OCI-LY7 (cell line): ENCODE measurements at regions not wholly inside any gene's neighbourhood (a gene's known extent, or its start where the extent isn't known, plus 50 kb on each side); places are given as distances from the start of the nearest gene placed in this dataset.

ENCODE experiments used
- BruUV-seq: library from RNA; stranded (reverse); fragments of 400-500 nt; replicated peaks from 2 replicates; lab custom pipeline; 2021; lab: Mats Ljungman, UMichigan
- CTCF ChIA-PET: fragments of 300-600 bp; sonication (Branson Sonifier 250); formaldehyde crosslinking; loops from one replicate; lab custom pipeline; 2022; ENCODE audit warnings: antibody characterized with exemption; ENCODE audit not compliant: unreplicated experiment; lab: Charles Lee
- POLR2A ChIA-PET: fragments of 300-600 bp; sonication (Branson Sonifier 250); formaldehyde crosslinking; loops from one replicate; lab custom pipeline; 2022; ENCODE audit warnings: antibody characterized with exemption; lab: Charles Lee
- DNase-seq: peaks from one replicate; pipeline ENCODE4 v3.0.0-alpha.2; 2015; ENCODE audit warnings: low spot score
- H2AFZ ChIP-seq: fragments of 200-600 bp; sonication (generic), shearing (Covaris generic); 2 replicates; pipeline ENCODE4 v1.6.1; 2014; ENCODE audit warnings: mild to moderate bottlenecking, antibody characterized with exemption, low read length, moderate library complexity
- H3K27ac ChIP-seq: fragments of 200-600 bp; sonication (generic); 2 replicates; pipeline ENCODE4 v1.5.1; 2014; ENCODE audit warnings: mixed run types, low read depth, mild to moderate bottlenecking, moderate library complexity, low read length, inconsistent platforms; ENCODE audit not compliant: poor library complexity, severe bottlenecking
- H3K36me3 ChIP-seq: fragments of 200-600 bp; sonication (generic); 2 replicates; pipeline ENCODE4 v1.6.1; 2014; ENCODE audit warnings: mild to moderate bottlenecking, antibody characterized with exemption, low read length, moderate library complexity, mixed read lengths; ENCODE audit not compliant: insufficient read depth
- H3K4me1 ChIP-seq: fragments of 200-600 bp; sonication (generic); 2 replicates; pipeline ENCODE4 v1.5.1; 2014; ENCODE audit warnings: mild to moderate bottlenecking, low read length; ENCODE audit not compliant: insufficient read depth, poor library complexity, severe bottlenecking
- H3K4me2 ChIP-seq: fragments of 200-600 bp; sonication (generic); 2 replicates; pipeline ENCODE4 v1.6.1; 2014; ENCODE audit warnings: mild to moderate bottlenecking, low read length
- H3K4me3 ChIP-seq: fragments of 200-600 bp; sonication (generic); 2 replicates; pipeline ENCODE4 v1.5.1; 2014; ENCODE audit warnings: mild to moderate bottlenecking, low read depth, low read length; ENCODE audit not compliant: poor library complexity, severe bottlenecking
- H3K79me2 ChIP-seq: fragments of 200-600 bp; sonication (generic); 2 replicates; pipeline ENCODE4 v1.6.1; 2016; ENCODE audit warnings: low read depth, mild to moderate bottlenecking, low read length, moderate library complexity, mixed read lengths; ENCODE audit not compliant: insufficient read depth
- H3K9me2 ChIP-seq: fragments of 200-600 bp; sonication (generic); 2 replicates; pipeline ENCODE4 v1.6.1; 2016; ENCODE audit warnings: mild to moderate bottlenecking, low read length, mixed read lengths; ENCODE audit not compliant: insufficient read depth
- H3K9me3 ChIP-seq: fragments of 200-600 bp; sonication (generic); 2 replicates; pipeline ENCODE4 v1.6.1; 2014; ENCODE audit warnings: mild to moderate bottlenecking, mixed run types, low read length, mixed read lengths
- H4K20me1 ChIP-seq: fragments of 200-600 bp; sonication (generic); 2 replicates; pipeline ENCODE4 v1.6.1; 2014; ENCODE audit warnings: mild to moderate bottlenecking, antibody characterized with exemption, low read length, moderate library complexity, mixed read lengths; ENCODE audit not compliant: insufficient read depth
- CTCF ChIP-seq: fragments of 200-600 bp; sonication (generic); conservative IDR thresholded peaks from 2 replicates; pipeline ENCODE4 v1.5.1; 2014; ENCODE audit warnings: mild to moderate bottlenecking, antibody characterized with exemption, low read length, moderate library complexity, mixed read lengths
- EZH2phosphoT487 ChIP-seq: fragments of 200-600 bp; sonication (generic); IDR thresholded peaks from 2 replicates; pipeline ENCODE4 v1.6.1; 2018; ENCODE audit warnings: low read depth, borderline replicate concordance, mild to moderate bottlenecking, mixed run types, antibody characterized with exemption, low read length, moderate library complexity, mixed read lengths
- intact Hi-C: fragments of 100-400 bp; cut with micrococcal nuclease; formaldehyde crosslinking; loops from one replicate; pipeline ENCODE4 v1.10.0; 2022; ENCODE audit not compliant: unreplicated experiment

- Histone ChIP-seq H3K9me3 (no peaks in the 10 kb centered on the region), H3K4me2 (no peak overlapping the region), H3K4me3 (no peak overlapping the region), H3K79me2 (no peaks in the 10 kb centered on the region), H2AFZ (no peak overlapping the region), H3K27ac (no peak overlapping the region), H3K36me3 (no peaks in the 10 kb centered on the region), H3K9me2 (no peaks in the 10 kb centered on the region), H3K4me1 (no peaks in the 10 kb centered on the region), H4K20me1 (no peaks in the 10 kb centered on the region)
- TF ChIP-seq CTCF (no peak), EZH2phosphoT487 (no peak)
- ChIA-PET CTCF (no interaction called here), POLR2A (no interaction called here)
- no peak for DNase-seq
- intact Hi-C loops: no loop called here
- BruUV-seq: no TSS peak
Observed at GRCh38 chr3:105260385-105260784, 106.3 kb upstream of the ALCAM start.

- no peaks in the 10 kb centered on the region for H3K9me3 ChIP-seq
- no peaks in the 10 kb centered on the region for H3K36me3 ChIP-seq
- ChIA-PET CTCF (no interaction called here), POLR2A (interaction anchor here (0.7 to 1.2 kb wide), 2 partner anchors 9 to 10 kb away, joined by 3 read pairs; no protein-coding TSS in a partner anchor)
- no peaks in the 10 kb centered on the region for H3K79me2 ChIP-seq
- no peak overlapping the region for H3K27ac ChIP-seq
- H3K9me2 ChIP-seq: no peaks in the 10 kb centered on the region
- DNase-seq: no peak
- no peaks in the 10 kb centered on the region for H3K4me1 ChIP-seq
- TF ChIP-seq CTCF (no peak), EZH2phosphoT487 (no peak)
- no peak overlapping the region for H3K4me2 ChIP-seq
- H4K20me1 ChIP-seq: no peaks in the 10 kb centered on the region
- no peak overlapping the region for H2AFZ ChIP-seq
- no peak overlapping the region for H3K4me3 ChIP-seq
- BruUV-seq: no TSS peak
- intact Hi-C loops: no loop called here
Observed at GRCh38 chr3:105274536-105274935, 92.2 kb upstream of the ALCAM start.

- H3K27ac ChIP-seq: no peak overlapping the region
- intact Hi-C loops: no loop called here
- H2AFZ ChIP-seq: no peak overlapping the region
- H3K4me1 ChIP-seq: no peaks in the 10 kb centered on the region
- no peaks in the 10 kb centered on the region for H4K20me1 ChIP-seq
- no peaks in the 10 kb centered on the region for H3K9me3 ChIP-seq
- no peak for DNase-seq
- BruUV-seq: no TSS peak
- CTCF ChIA-PET: no interaction called here
- H3K36me3 ChIP-seq: no peaks in the 10 kb centered on the region
- no peaks in the 10 kb centered on the region for H3K9me2 ChIP-seq
- H3K4me3 ChIP-seq: no peak overlapping the region
- no peak for TF ChIP-seq EZH2phosphoT487
- TF ChIP-seq CTCF: no peak
- POLR2A ChIA-PET: interaction anchor here (0.7 to 1.2 kb wide), 2 partner anchors 8 to 11 kb away, joined by 3 read pairs; no protein-coding TSS in a partner anchor
- no peaks in the 10 kb centered on the region for H3K79me2 ChIP-seq
- H3K4me2 ChIP-seq: no peak overlapping the region
Observed at GRCh38 chr3:105274958-105275357, 91.8 kb upstream of the ALCAM start.
